GM19351 (cell line): ENCODE measurements at regions not wholly inside any gene's neighbourhood (a gene's known extent, or its start where the extent isn't known, plus 50 kb on each side); places are given as distances from the start of the nearest gene placed in this dataset.
"Not testable (repeated sequence)": the region's sequence is repeated elsewhere in the genome, so short reads cannot be mapped to it uniquely, and the experiment has no call there.

Source experiments
- ATAC-seq: cut with Tn5 transposase; IDR thresholded peaks from one replicate; pipeline ENCODE4 v1.9.1; 2021; ENCODE audit warnings: mild to moderate bottlenecking, moderate library complexity; ENCODE audit not compliant: unreplicated experiment

DNA sequence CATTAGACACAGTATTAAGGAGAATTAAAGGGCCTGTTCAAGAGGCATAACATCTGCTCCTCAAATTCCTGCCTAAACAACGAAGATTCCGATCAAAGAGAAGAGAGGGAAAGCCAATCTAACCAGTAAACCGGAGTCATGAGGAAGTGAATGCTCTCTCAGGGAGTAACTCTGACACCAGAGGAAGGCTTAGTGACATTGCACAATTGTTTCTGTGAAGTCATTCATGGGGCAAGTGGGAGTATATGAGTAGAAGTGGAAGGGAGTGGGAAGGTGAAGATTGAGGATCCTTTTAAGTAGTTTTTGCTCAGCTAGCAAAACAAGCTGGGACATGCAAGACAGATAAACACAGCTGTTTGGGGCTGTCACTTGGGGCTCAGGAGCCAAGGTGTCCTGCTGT, 136.4 kb upstream of the FAM174A start:
- not testable (repeated sequence) for ATAC-seq

DNA sequence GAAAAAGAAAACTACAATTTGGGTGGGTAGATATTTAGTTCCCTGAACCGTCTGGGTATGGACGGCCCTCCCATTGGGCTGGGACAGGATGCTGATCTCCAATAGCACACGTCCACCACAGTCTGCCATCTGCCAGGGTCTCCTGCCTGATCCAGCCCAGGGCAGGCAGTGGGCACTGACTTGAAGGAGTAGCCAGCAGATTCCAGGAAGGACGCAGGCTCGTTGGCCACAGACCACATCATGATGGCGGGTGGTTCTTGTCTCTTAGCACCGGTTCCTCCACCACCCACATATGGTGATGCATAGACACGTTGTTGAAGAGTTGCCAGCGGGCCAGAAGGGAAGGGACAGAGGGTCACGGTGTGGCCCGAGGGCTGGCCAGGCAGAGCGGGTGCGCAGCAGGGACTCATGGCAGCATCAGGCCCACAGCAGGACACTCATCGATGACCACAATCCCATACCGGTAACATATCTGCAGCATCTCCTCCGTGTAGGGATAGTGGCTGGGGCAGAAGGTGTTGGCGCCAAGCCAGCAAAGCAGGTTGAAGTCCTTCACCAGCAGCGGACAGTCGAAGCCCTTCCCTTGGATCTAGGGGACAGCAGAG, 155.8 kb upstream of the FAM174A start:
- ATAC-seq = not testable (repeated sequence)

DNA sequence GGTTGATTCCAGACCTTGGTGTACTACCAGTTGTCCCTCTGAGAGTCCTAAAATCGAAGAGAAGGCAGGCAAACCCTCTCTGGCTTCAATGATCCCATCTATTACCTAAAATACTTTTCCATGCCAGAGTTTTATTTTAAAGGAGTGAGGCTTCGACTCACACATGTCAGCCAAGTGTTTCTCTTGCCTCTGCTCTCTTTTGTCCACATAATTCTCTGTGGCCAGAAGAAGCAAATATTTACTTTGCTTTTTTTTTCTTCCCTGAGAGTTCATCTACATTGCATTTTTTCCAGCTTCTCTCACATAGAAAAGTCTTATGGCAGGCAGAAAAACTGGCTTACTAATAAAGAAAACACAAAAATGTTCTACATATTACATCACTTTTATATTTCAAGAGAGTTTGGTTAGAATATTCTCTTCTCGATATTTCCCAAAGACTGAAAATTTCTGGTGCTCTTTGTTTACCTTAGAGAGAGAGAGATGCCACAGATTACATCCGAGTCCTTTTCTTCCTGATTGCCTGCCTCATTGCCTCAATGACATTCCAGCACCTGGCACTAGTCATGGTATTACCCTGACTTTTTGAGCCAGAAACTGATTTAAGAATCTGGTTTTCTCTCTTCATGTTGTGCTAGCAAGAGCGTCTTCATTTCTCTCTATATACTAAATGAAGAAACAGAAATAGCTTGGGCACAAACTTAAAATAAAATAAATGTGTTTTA, 170.3 kb upstream of the FAM174A start:
- ATAC-seq = not testable (repeated sequence)

DNA sequence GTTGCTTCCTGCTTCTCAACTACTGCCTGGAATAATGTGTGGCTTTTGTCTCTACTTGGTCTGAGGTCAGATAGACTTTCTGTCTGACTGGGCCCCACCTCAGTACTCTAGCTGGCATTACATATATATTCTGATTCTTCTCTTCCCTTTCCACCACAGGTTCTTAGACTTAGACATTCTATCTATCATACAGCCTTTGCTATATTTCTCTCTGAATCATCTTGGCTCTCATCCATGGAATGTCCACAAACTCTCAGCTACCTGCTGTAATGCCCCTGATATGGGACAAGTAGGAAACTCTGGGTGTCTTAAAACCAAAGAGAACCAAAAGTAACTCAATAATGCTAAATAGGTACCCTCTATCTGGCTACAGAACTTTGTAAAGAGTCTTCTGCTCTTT, 170.8 kb upstream of the FAM174A start:
- not testable (repeated sequence) for ATAC-seq

GRCh38 chr5:100359998-100360397, 175.2 kb upstream of the FAM174A start:
- ATAC-seq = not testable (repeated sequence)

GRCh38 chr5:100346269-100346668, 188.9 kb upstream of the FAM174A start:
- not testable (repeated sequence) for ATAC-seq

DNA sequence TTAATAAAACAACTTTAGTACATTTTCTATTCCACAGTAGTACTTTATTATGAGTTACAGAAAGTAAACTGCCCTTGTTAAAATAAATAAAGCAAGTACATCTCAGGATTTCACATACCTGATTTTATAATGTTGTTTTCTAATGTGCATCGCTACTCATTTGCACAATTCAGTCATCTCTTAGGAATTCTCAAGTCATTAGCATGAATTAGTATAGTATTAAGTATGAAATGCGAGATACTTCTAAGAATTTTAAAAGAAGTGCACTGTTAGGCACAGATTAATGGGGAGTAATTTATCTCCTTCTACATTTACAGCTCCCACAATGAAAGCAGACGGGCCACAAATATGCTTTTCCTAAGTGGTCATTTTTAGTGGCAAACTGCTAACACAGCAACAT, 193.7 kb upstream of the FAM174A start:
- not testable (repeated sequence) for ATAC-seq

DNA sequence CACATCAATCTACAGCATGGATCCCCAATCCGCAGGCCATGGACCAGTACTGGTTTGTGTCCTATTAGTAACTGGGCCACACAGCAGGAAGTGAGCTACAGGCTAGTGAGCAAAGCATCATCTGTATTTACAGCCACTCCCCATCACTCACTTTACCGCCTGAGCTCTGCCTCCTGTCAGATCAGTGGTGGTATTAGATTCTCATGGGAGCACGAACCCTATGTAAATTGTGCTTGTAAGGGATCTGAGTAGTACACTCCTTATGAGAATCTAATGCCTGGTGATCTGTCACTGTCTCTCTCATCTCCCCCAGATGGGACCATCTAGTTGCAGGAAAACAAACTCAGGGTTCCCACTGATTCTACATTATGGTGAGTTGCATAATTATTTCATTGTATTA, 212.7 kb upstream of the FAM174A start:
- ATAC-seq = no peak

- no peak for ATAC-seq
Measured at GRCh38 chr5:100319885-100320284, 215.3 kb upstream of the FAM174A start.

DNA sequence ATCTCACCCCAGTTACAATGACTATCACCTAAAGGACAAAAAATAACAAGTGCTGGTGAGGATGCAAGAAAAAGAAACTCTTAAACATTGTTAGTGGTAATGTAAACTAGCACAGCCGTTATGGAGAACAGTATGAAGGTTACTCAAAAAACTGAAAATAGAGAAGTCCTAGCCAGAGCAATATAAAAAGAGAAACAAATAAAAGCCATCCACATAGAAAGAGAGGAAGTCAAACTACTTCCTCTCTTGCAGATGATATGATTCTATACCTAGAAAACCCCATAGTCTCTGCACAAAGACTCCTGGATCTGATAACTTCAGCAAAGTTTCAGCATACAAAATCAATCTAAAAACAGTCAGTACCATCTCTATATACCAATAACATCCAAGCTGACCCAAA, 221.5 kb upstream of the FAM174A start:
- no peak for ATAC-seq

DNA sequence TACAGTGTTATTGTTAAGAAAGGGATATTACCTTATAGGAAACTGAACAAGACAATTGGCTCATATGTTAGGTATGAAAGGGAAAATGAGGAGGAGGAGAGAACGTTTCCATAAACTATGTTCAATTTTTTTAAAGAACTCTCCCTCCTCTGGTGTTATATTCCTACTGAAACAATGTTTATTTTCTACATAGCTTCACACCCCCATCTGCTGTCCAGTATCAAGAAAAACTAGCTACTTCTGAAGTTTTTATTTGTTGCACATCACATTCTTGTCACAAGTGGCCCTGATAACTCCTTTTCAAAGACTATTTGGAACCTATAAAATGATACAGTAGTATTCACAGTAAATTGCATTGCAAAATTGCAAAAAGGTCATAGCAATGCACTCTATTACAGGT, 223.4 kb upstream of the FAM174A start:
- ATAC-seq = no peak

DNA sequence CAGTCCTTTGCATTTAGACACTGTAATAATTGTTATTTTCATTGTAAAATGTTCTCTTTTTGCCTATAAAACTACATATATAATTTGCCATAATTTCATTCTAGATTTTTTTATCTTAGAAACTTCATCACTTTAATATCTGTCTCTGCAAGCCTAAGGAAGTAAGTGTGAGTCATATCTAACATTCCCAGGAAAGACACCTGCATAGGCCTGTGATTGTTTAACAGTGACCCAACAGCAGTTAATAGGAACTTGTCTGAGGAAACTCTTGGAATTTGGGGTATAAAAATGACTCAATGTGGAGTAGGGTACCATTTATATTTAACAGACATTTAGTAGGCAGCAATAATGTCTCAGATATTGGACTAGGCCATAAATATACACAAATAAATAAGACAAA, 229.2 kb upstream of the FAM174A start:
- no peak for ATAC-seq

GRCh38 chr5:100303216-100303615, 232.0 kb upstream of the FAM174A start:
- no peak for ATAC-seq

- no peak for ATAC-seq
Measured at GRCh38 chr5:100299261-100299660, 235.9 kb upstream of the FAM174A start.

DNA sequence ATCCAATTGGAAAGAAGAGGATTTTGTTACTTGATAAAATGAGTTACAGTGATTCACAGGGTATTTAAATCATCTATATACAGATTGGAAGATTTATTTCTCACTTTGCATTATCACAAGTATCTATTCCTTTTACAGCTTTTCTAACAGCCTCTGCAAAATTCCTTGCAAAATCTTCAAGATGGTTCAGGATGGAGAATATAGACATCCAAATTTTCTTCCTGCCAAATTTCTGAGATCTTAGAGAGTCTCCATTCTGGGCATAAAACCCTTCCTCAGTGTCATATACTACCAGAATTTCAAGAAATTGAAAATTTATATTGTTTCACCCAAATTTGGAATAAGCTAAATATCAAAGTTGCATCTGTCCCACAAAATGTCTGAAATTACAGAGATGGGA, 259.1 kb upstream of the FAM174A start:
- ATAC-seq = no peak

DNA sequence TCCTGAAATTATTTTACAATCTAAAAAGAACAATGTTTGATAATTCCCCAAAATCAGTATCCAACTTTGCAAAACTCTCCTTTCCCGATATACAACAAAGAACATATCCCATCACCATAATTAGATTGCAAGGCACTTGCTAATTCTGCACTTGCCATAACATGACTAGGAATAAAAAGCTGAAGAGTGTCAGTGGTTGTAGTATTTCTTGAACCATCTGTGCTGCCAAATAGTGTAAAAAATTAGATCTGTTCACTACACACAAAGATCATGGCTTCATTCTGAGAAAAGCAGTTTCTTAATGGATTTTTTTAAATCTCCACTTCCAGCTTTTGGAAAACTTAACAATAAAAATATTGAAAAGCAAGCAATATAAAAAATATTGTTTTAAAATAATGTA, 259.5 kb upstream of the FAM174A start:
- ATAC-seq = no peak

DNA sequence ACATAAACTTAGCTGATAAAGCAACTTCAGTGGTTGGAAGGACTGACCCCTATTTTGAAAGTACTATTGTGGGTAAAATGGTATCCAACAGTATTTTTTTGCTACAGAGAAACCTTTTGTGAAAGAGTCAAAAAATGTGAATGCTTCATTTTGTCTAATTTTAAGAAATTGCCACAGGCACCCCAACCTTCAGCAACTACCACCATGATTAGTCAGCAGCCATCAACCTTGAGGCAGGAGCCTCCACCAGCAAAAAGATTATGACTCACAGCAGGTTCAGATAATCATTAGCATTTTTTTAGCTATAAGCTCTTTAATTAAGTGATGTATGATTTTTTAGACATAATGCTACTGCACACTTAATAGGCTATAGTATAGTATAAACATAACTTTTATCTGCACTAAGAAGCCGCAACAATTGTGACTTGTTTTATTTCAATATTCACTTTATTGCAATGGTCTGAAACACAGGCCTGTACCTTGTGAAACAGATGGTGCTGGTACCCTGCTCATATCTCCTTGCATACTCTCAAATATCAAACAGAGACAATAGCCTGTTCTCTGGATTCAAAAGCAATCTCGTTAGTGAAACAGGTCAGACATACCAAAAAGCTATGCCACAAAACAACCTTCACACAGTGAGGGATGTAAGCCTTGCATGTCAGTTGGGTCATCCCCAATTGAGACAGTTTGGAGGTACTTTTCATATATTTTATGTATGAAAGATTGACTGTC, 261.2 kb upstream of the FAM174A start:
- ATAC-seq = no peak

GRCh38 chr5:100270023-100270771, 265.0 kb upstream of the FAM174A start:
- no peak for ATAC-seq

GRCh38 chr5:100260968-100261367, 274.2 kb upstream of the FAM174A start:
- no peak for ATAC-seq

DNA sequence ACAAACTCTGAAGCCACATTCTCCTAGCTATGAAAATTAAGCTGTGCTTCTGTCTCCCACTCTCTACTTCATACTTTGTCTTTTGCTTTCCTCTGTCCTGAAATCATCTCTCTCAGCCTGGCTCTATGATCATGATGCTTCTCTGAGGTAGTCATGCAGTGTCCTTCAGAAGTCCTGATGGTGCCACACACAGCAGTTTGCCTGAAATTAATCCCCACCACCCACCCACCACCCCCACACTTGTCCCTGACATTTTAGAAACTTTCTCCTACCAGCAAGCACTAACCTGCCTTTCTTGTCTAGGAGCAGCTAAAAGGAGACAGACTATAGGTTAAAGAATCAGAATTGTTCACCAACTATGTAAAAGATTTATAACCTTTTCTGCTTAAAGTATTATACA, 282.2 kb upstream of the FAM174A start:
- ATAC-seq = no peak

DNA sequence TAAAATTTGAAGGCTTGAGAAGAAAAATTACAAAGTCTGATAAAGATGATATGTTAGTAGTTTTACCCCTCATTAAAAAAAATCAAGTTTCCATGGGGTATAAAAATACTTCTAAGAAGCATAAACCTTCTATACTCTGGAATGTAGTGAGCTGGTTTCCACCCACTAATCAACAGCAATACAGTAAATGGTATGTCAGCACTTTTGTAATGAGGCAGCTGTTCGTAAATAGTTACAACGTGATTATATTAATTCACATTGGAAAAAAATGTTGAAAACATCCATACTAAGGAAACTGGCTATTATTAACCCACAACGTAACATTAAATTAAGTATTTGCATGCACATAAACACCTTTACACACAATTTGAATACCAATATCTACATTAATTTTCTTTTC, 283.1 kb upstream of the FAM174A start:
- no peak for ATAC-seq
